DND-41 (cell line): ENCODE measurements at regions not wholly inside any gene's neighbourhood (a gene's known extent, or its start where the extent isn't known, plus 50 kb on each side); places are given as distances from the start of the nearest gene placed in this dataset.

Experiments
- EZH2 ChIP-seq: IDR thresholded peaks from 3 replicates; pipeline ENCODE4 v1.6.1; 2012; ENCODE audit warnings: borderline replicate concordance, low read depth, mild to moderate bottlenecking, moderate library complexity, low read length, inconsistent platforms; ENCODE audit not compliant: severe bottlenecking
- TF ChIP-seq, protein P1 (sequence below): IDR thresholded peaks from 2 replicates; pipeline ENCODE4 v1.5.1; 2012; ENCODE audit warnings: borderline replicate concordance, low read length, moderate library complexity, mild to moderate bottlenecking; ENCODE audit not compliant: poor library complexity, severe bottlenecking; ENCODE audit errors: extremely low read depth

DNA sequence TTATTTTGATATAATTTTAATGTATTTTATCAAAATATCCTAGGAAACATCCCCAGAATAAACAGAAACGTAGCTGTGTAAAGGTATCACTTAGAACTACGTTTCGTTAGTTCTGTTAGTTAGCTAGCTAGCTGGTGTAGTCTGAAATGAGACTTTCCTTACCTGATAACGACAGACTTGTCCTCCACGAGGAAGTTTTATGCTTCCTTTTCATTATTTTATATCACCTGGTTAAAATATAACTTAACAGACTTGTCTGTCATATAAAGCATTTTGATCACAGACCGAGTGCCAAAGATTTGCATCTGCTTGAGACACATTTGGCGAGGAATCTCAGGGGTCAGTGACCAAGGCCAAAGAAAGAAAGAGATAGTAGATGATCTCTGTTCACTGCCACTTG, 829.5 kb downstream of the VGLL3 start:
- TF ChIP-seq, protein P1, sequence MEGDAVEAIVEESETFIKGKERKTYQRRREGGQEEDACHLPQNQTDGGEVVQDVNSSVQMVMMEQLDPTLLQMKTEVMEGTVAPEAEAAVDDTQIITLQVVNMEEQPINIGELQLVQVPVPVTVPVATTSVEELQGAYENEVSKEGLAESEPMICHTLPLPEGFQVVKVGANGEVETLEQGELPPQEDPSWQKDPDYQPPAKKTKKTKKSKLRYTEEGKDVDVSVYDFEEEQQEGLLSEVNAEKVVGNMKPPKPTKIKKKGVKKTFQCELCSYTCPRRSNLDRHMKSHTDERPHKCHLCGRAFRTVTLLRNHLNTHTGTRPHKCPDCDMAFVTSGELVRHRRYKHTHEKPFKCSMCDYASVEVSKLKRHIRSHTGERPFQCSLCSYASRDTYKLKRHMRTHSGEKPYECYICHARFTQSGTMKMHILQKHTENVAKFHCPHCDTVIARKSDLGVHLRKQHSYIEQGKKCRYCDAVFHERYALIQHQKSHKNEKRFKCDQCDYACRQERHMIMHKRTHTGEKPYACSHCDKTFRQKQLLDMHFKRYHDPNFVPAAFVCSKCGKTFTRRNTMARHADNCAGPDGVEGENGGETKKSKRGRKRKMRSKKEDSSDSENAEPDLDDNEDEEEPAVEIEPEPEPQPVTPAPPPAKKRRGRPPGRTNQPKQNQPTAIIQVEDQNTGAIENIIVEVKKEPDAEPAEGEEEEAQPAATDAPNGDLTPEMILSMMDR: no peak
- no peak for TF ChIP-seq EZH2
